ENCODE measurements at regions not wholly inside any gene's neighbourhood (a gene's known extent, or its start where the extent isn't known, plus 50 kb on each side); places are given as distances from the start of the nearest gene placed in this dataset.
"Not testable (repeated sequence)": the region's sequence is repeated elsewhere in the genome, so short reads cannot be mapped to it uniquely, and the experiment has no call there.

GRCh38 chr13:65679240-65679639 lies 1550.9 kb downstream of the PCDH9 start:
- no peak for DNase-seq (ENCODE audit: low read depth)

- no peak for DNase-seq (ENCODE audit: low read depth)
These were observed 1552.2 kb downstream of the PCDH9 start for GRCh38 chr13:65677906-65678305.

- not testable (repeated sequence) for DNase-seq (ENCODE audit: low read depth)
These were observed 1554.8 kb downstream of the PCDH9 start for GRCh38 chr13:65675383-65675782.

- DNase-seq (ENCODE audit: low read depth) = no peak
These were observed 1560.0 kb downstream of the PCDH9 start for GRCh38 chr13:65670014-65670625.

GRCh38 chr13:65660731-65661130 lies 1569.4 kb downstream of the PCDH9 start:
- no peak for DNase-seq (ENCODE audit: low read depth)

- DNase-seq (ENCODE audit: low read depth) = no peak
These were observed 1573.3 kb downstream of the PCDH9 start for GRCh38 chr13:65656740-65657329.

- DNase-seq (ENCODE audit: low read depth) = no peak
These were observed 1576.5 kb downstream of the PCDH9 start for GRCh38 chr13:65653613-65654012.

GRCh38 chr13:65650321-65650720 lies 1579.8 kb downstream of the PCDH9 start:
- DNase-seq (ENCODE audit: low read depth) = no peak

- no peak for DNase-seq (ENCODE audit: low read depth)
These were observed 1587.1 kb downstream of the PCDH9 start for GRCh38 chr13:65642996-65643395.

GRCh38 chr13:65642301-65642700 lies 1587.8 kb downstream of the PCDH9 start:
- DNase-seq (ENCODE audit: low read depth) = no peak

GRCh38 chr13:65638572-65639168 lies 1591.5 kb downstream of the PCDH9 start:
- no peak for DNase-seq (ENCODE audit: low read depth)

- DNase-seq (ENCODE audit: low read depth) = no peak
These were observed 1596.3 kb downstream of the PCDH9 start for GRCh38 chr13:65633806-65634205.

- DNase-seq (ENCODE audit: low read depth) = no peak
These were observed 1599.1 kb downstream of the PCDH9 start for GRCh38 chr13:65631078-65631477.

- DNase-seq (ENCODE audit: low read depth) = no peak
These were observed 1600.2 kb downstream of the PCDH9 start for GRCh38 chr13:65629926-65630325.

- no peak for DNase-seq (ENCODE audit: low read depth)
These were observed 1607.0 kb downstream of the PCDH9 start for GRCh38 chr13:65623148-65623547.

- DNase-seq (ENCODE audit: low read depth) = no peak
These were observed 1614.6 kb downstream of the PCDH9 start for GRCh38 chr13:65615506-65615905.

- DNase-seq (ENCODE audit: low read depth) = no peak
These were observed 1617.1 kb downstream of the PCDH9 start for GRCh38 chr13:65613004-65613403.

GRCh38 chr13:65609350-65609749 lies 1620.8 kb downstream of the PCDH9 start:
- DNase-seq (ENCODE audit: low read depth) = no peak

GRCh38 chr13:65606622-65607021 lies 1623.5 kb downstream of the PCDH9 start:
- no peak for DNase-seq (ENCODE audit: low read depth)

- no peak for DNase-seq (ENCODE audit: low read depth)
These were observed 1624.7 kb downstream of the PCDH9 start for GRCh38 chr13:65605396-65605795.

- no peak for DNase-seq (ENCODE audit: low read depth)
These were observed 1627.0 kb downstream of the PCDH9 start for GRCh38 chr13:65603160-65603559.

- DNase-seq (ENCODE audit: low read depth) = no peak
These were observed 1628.3 kb downstream of the PCDH9 start for GRCh38 chr13:65601855-65602254.

GRCh38 chr13:65600702-65601101 lies 1629.4 kb downstream of the PCDH9 start:
- DNase-seq (ENCODE audit: low read depth) = no peak

Measured in Daoy (cell line).